ENCODE measurements at regions not wholly inside any gene's neighbourhood (a gene's known extent, or its start where the extent isn't known, plus 50 kb on each side); places are given as distances from the start of the nearest gene placed in this dataset.

GRCh38 chr1:72777918-72778317 is 495.6 kb upstream of the NEGR1 start:
- TF ChIP-seq CTCF (IDR thresholded peaks at IDR 0.05; ENCODE audit: insufficient read depth, low read length, severe bottlenecking): no peak

GRCh38 chr1:72763481-72763880 is 481.1 kb upstream of the NEGR1 start:
- Histone ChIP-seq H3K36me3 (ENCODE audit: control insufficient read depth, insufficient read depth, low read length) (no peaks in the 10 kb centered on the region), H3K4me3 (ENCODE audit: low read depth, low read length) (no peak overlapping the region), H3K27me3 (ENCODE audit: control insufficient read depth, insufficient read depth, low read length) (no peaks in the 10 kb centered on the region)
- TF ChIP-seq CTCF (IDR thresholded peaks at IDR 0.05; ENCODE audit: insufficient read depth, low read length, severe bottlenecking): no peak
- DNase-seq (ENCODE audit: low read depth) (no peak), FAIRE-seq (no peak)

More at GRCh38 chr1:72777918-72778317, 495.6 kb upstream of the NEGR1 start:
- DNase-seq (ENCODE audit: low read depth): no peak
- FAIRE-seq: no peak
- no peaks in the 10 kb centered on the region for H3K27me3 ChIP-seq (ENCODE audit: control insufficient read depth, insufficient read depth, low read length)
- no peak overlapping the region for H3K4me3 ChIP-seq (ENCODE audit: low read depth, low read length)
- no peaks in the 10 kb centered on the region for H3K36me3 ChIP-seq (ENCODE audit: control insufficient read depth, insufficient read depth, low read length)

- TF ChIP-seq CTCF (IDR thresholded peaks at IDR 0.05; ENCODE audit: insufficient read depth, low read length, severe bottlenecking): no peak
- Histone ChIP-seq H3K36me3 (ENCODE audit: control insufficient read depth, insufficient read depth, low read length) (no peaks in the 10 kb centered on the region), H3K4me3 (ENCODE audit: low read depth, low read length) (no peak overlapping the region), H3K27me3 (ENCODE audit: control insufficient read depth, insufficient read depth, low read length) (no peaks in the 10 kb centered on the region)
- DNase-seq (ENCODE audit: low read depth) (no peak), FAIRE-seq (no peak)
These were observed 477.1 kb upstream of the NEGR1 start for GRCh38 chr1:72759486-72759885.

- no peak for TF ChIP-seq CTCF (IDR thresholded peaks at IDR 0.05; ENCODE audit: insufficient read depth, low read length, severe bottlenecking)
- Histone ChIP-seq H3K27me3 (ENCODE audit: control insufficient read depth, insufficient read depth, low read length) (no peaks in the 10 kb centered on the region), H3K4me3 (ENCODE audit: low read depth, low read length) (no peak overlapping the region), H3K36me3 (ENCODE audit: control insufficient read depth, insufficient read depth, low read length) (no peaks in the 10 kb centered on the region)
- DNase-seq (ENCODE audit: low read depth): no peak
- no peak for FAIRE-seq
These were observed 475.5 kb upstream of the NEGR1 start for GRCh38 chr1:72757843-72758242.

GRCh38 chr1:72745413-72745812 is 463.1 kb upstream of the NEGR1 start:
- TF ChIP-seq CTCF (IDR thresholded peaks at IDR 0.05; ENCODE audit: insufficient read depth, low read length, severe bottlenecking): no peak
- no peak for FAIRE-seq

GRCh38 chr1:72734415-72734814 is 452.1 kb upstream of the NEGR1 start:
- no peak for TF ChIP-seq CTCF (IDR thresholded peaks at IDR 0.05; ENCODE audit: insufficient read depth, low read length, severe bottlenecking)
- FAIRE-seq (no peak), DNase-seq (ENCODE audit: low read depth) (no peak)
- no peaks in the 10 kb centered on the region for H3K36me3 ChIP-seq (ENCODE audit: control insufficient read depth, insufficient read depth, low read length)
- no peaks in the 10 kb centered on the region for H3K27me3 ChIP-seq (ENCODE audit: control insufficient read depth, insufficient read depth, low read length)
- no peak overlapping the region for H3K4me3 ChIP-seq (ENCODE audit: low read depth, low read length)

More at GRCh38 chr1:72745413-72745812, 463.1 kb upstream of the NEGR1 start:
- Histone ChIP-seq H3K27me3 (ENCODE audit: control insufficient read depth, insufficient read depth, low read length) (no peaks in the 10 kb centered on the region), H3K4me3 (ENCODE audit: low read depth, low read length) (no peak overlapping the region), H3K36me3 (ENCODE audit: control insufficient read depth, insufficient read depth, low read length) (no peaks in the 10 kb centered on the region)
- DNase-seq (ENCODE audit: low read depth): no peak
